ENCODE measurements at regions not wholly inside any gene's neighbourhood (a gene's known extent, or its start where the extent isn't known, plus 50 kb on each side); places are given as distances from the start of the nearest gene placed in this dataset.
A peak's percentile ranks its signal among the peaks of the same experiment; 100 is the strongest.

DNA sequence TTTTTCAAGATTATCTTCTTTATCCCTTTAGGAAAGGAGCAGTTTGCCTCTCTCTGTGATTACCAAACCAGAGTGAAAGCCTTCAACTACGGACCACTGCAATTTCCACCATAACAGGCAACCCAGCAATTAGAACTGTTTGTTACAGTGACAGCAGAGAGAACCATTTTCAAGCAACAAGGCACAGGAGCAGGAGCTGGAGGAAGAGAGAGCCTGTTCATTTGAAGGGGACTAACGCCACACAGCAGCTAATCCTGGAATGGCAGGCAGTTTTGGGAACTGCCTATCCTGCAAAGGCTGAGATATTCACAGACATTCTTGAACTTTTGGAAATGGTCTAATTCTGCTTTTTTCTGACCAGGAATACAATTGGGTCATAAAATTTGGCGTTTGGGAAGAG, 1541.9 kb upstream of the PIK3C3 start:
- no peaks in the 10 kb centered on the region for H3K9me3 ChIP-seq
- DNase-seq: no peak
- no peaks in the 10 kb centered on the region for H3K4me1 ChIP-seq
- no peak overlapping the region for H3K4me3 ChIP-seq
- intact Hi-C loops (cut with DNase I): no loop called here
- WGBS, 2 donors: 12 to 51% methylated on average over 3 of the region's 3 CpGs
- no peak for TF ChIP-seq POLR2A (IDR thresholded peaks at IDR 0.05)
- TF ChIP-seq, protein P1, sequence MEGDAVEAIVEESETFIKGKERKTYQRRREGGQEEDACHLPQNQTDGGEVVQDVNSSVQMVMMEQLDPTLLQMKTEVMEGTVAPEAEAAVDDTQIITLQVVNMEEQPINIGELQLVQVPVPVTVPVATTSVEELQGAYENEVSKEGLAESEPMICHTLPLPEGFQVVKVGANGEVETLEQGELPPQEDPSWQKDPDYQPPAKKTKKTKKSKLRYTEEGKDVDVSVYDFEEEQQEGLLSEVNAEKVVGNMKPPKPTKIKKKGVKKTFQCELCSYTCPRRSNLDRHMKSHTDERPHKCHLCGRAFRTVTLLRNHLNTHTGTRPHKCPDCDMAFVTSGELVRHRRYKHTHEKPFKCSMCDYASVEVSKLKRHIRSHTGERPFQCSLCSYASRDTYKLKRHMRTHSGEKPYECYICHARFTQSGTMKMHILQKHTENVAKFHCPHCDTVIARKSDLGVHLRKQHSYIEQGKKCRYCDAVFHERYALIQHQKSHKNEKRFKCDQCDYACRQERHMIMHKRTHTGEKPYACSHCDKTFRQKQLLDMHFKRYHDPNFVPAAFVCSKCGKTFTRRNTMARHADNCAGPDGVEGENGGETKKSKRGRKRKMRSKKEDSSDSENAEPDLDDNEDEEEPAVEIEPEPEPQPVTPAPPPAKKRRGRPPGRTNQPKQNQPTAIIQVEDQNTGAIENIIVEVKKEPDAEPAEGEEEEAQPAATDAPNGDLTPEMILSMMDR (IDR thresholded peaks at IDR 0.05): peak in 3 of 4 experiments; percentile 15 to 35 (median 18)
- no peaks in the 10 kb centered on the region for H3K27me3 ChIP-seq
- H3K36me3 ChIP-seq: no peaks in the 10 kb centered on the region
- no peak overlapping the region for H3K27ac ChIP-seq

DNA sequence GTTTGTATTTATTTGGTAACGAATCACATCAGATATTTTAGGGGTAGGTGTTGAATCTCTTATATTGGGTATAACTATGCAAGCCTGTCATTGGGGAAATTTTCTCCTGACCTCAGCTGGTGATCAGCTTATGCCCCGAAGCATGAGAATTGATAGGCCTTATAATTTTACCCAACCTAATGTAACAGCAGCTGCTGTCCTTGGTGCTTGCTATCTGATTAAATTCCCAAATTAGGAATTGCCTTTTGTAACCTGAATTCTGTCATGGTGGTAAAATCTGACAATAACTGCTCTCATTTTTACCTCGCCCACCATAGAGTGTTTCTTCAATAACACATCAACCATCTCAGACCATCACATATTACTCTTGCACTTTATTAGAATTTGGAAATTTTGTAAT, 1542.6 kb upstream of the PIK3C3 start:
- Histone ChIP-seq H3K36me3 (no peaks in the 10 kb centered on the region), H3K4me3 (no peak overlapping the region), H3K4me1 (no peaks in the 10 kb centered on the region), H3K27ac (no peak overlapping the region), H3K27me3 (no peaks in the 10 kb centered on the region), H3K9me3 (no peaks in the 10 kb centered on the region)
- intact Hi-C loops (cut with DNase I): no loop called here
- DNase-seq: no peak
- WGBS, 2 donors: 74 to 76% methylated on average over 3 of the region's 3 CpGs
- TF ChIP-seq POLR2A (IDR thresholded peaks at IDR 0.05) (no peak), EP300 (IDR thresholded peaks at IDR 0.05) (no peak), POLR2AphosphoS5 (IDR thresholded peaks at IDR 0.05) (no peak)
- TF ChIP-seq, protein P1 (IDR thresholded peaks at IDR 0.05): no peak

DNA sequence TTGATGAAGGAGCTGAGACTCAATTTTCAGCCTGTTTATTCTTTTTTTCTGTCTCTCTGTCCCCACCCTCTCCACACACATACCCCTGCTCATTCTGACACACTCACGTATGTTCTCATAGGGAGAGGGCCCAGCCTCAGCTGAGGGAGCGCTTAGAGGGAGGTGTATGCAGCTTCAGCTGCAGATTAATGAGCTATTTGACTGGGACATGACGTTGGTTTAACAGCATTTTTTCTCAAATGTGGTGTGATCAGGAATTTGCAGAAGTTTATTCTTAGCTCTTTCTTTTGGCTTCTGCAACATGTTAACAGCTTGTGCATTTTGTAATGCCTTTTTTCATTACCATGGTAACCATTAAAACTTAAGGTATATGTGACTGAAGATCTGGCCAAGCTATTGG, 1547.1 kb upstream of the PIK3C3 start:
- no peaks in the 10 kb centered on the region for H3K27me3 ChIP-seq
- 55 to 63% methylated on average over 3 of the region's 3 CpGs for WGBS, 2 donors
- DNase-seq: no peak
- intact Hi-C loops (cut with DNase I): no loop called here
- no peaks in the 10 kb centered on the region for H3K9me3 ChIP-seq
- H3K27ac ChIP-seq: no peak overlapping the region
- H3K36me3 ChIP-seq: no peaks in the 10 kb centered on the region
- H3K4me1 ChIP-seq: no peaks in the 10 kb centered on the region
- TF ChIP-seq, protein P1 (IDR thresholded peaks at IDR 0.05): no peak
- no peak for TF ChIP-seq POLR2A (IDR thresholded peaks at IDR 0.05)
- no peak for TF ChIP-seq POLR2AphosphoS5 (IDR thresholded peaks at IDR 0.05)
- TF ChIP-seq EP300 (IDR thresholded peaks at IDR 0.05): no peak
- H3K4me3 ChIP-seq: no peak overlapping the region

DNA sequence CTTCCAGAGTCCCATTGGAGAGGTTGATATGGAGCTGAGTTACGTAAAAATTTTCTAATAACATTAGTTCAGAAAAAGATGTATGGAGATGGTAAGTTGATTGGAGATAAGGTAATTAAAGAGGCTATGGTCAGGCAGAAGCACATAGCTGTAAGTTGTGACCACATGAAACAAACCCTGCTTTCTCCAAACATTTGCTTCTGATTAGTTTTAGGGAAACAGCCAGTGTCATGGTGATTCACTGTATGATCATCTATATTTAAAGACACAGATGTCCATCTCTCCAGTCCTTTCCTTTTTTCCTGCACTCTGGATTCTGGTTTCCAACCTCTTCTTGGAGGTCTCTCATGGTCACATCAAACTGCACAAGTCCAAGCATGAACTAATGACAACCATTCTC, 1550.8 kb upstream of the PIK3C3 start:
- no peak overlapping the region for H3K27ac ChIP-seq

DNA sequence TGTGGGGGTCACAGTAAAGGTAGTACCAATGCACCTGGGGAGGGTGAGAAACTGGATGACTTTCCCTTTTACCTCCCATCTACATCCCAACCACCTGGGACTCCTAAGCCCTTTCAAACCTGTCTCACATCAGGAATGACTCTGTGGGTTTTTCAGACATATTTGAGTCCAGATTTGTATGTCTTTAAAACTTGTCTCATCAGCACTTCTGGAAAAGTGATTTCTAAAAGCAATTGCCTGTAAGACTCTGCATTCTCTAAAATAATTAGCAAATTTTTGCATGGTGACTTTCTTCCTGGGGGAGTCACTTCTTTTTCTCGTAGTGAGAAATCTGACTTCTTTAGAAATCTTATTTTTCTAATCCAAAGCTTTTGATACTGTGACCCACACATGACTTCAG, 1553.0 kb upstream of the PIK3C3 start:
- no peaks in the 10 kb centered on the region for H3K9me3 ChIP-seq
- no peak overlapping the region for H3K4me3 ChIP-seq
- H3K27me3 ChIP-seq: no peaks in the 10 kb centered on the region
- no peaks in the 10 kb centered on the region for H3K4me1 ChIP-seq
- TF ChIP-seq POLR2A (IDR thresholded peaks at IDR 0.05) (no peak), EP300 (IDR thresholded peaks at IDR 0.05) (no peak), POLR2AphosphoS5 (IDR thresholded peaks at IDR 0.05) (no peak)
- TF ChIP-seq, protein P1 (IDR thresholded peaks at IDR 0.05): no peak
- no peak overlapping the region for H3K27ac ChIP-seq
- DNase-seq: no peak
- 84 to 88% methylated on average over 1 of the region's 1 CpG for WGBS, 2 donors
- intact Hi-C loops (cut with DNase I): no loop called here
- no peaks in the 10 kb centered on the region for H3K36me3 ChIP-seq

More for the DNA sequence above, 1550.8 kb upstream of the PIK3C3 start:
- intact Hi-C loops (cut with DNase I): no loop called here
- Histone ChIP-seq H3K4me1 (no peaks in the 10 kb centered on the region), H3K27me3 (no peaks in the 10 kb centered on the region), H3K36me3 (no peaks in the 10 kb centered on the region), H3K4me3 (no peak overlapping the region), H3K9me3 (no peaks in the 10 kb centered on the region)
- TF ChIP-seq EP300 (IDR thresholded peaks at IDR 0.05) (no peak), POLR2AphosphoS5 (IDR thresholded peaks at IDR 0.05) (no peak), POLR2A (IDR thresholded peaks at IDR 0.05) (no peak)
- TF ChIP-seq, protein P1 (IDR thresholded peaks at IDR 0.05): no peak
- WGBS, 2 donors: 93 to 94% methylated on average over 1 of the region's 1 CpG
- no peak for DNase-seq

All from sigmoid colon (tissue), 6 donors.